ENCODE measurements at regions not wholly inside any gene's neighbourhood (a gene's known extent, or its start where the extent isn't known, plus 50 kb on each side); places are given as distances from the start of the nearest gene placed in this dataset.

- Histone ChIP-seq H4K20me1 (ENCODE audit: insufficient read depth, low read length) (no peaks in the 10 kb centered on the region), H3K27ac (ENCODE audit: low read length) (no peak overlapping the region), H3K79me2 (ENCODE audit: low read length) (no peaks in the 10 kb centered on the region), H3K9me2 (replicated peaks; ENCODE audit: insufficient read depth, low read length) (no peaks in the 10 kb centered on the region), H3K27me3 (replicated peaks; ENCODE audit: insufficient read depth, low read length) (peaks cover 85% of the 10 kb centered on the region), H3K9me3 (replicated peaks; ENCODE audit: insufficient read depth, low read length) (no peaks in the 10 kb centered on the region), H2AFZ (ENCODE audit: low read length) (no peak overlapping the region), H3K4me2 (ENCODE audit: low read depth, low read length) (peak overlapping the region; percentile 66; the same call in 1 of the 2 replicates), H3F3A (ENCODE audit: insufficient read depth, low read length) (no peaks in the 10 kb centered on the region), H3K9ac (ENCODE audit: low read length) (no peak overlapping the region), H3K4me1 (ENCODE audit: low read length) (no peaks in the 10 kb centered on the region), H3K4me3 (ENCODE audit: low read length) (peak overlapping the region; percentile 42; the same call in 1 of the 2 replicates), H3K36me3 (replicated peaks; ENCODE audit: insufficient read depth, low read length) (no peaks in the 10 kb centered on the region)
- peak; percentile 23 for DNase-seq
- peak; percentile 14; the same call in 1 of the 2 replicates for TF ChIP-seq CTCF (IDR thresholded peaks at IDR 0.05; ENCODE audit: low read length)
- no peak for TF ChIP-seq EZH2 (optimal IDR thresholded peaks at IDR 0.05; ENCODE audit: low read depth, low read length)
- no peak for TF ChIP-seq EZH2phosphoT487 (IDR thresholded peaks at IDR 0.05; ENCODE audit: low read length)
These were observed 144.5 kb upstream of the ZNF536 start for GRCh38 chr19:30227661-30228112.

GRCh38 chr19:30228113-30228834 lies 143.9 kb upstream of the ZNF536 start:
- Histone ChIP-seq H4K20me1 (ENCODE audit: insufficient read depth, low read length) (no peaks in the 10 kb centered on the region), H3K27me3 (replicated peaks; ENCODE audit: insufficient read depth, low read length) (peaks cover 83% of the 10 kb centered on the region), H3K4me1 (ENCODE audit: low read length) (no peaks in the 10 kb centered on the region), H3K9ac (ENCODE audit: low read length) (no peak overlapping the region), H2AFZ (ENCODE audit: low read length) (no peak overlapping the region), H3K36me3 (replicated peaks; ENCODE audit: insufficient read depth, low read length) (no peaks in the 10 kb centered on the region), H3K4me2 (ENCODE audit: low read depth, low read length) (peak overlapping the region; percentile 32; the same call in 1 of the 2 replicates), H3K27ac (ENCODE audit: low read length) (no peak overlapping the region), H3K9me2 (replicated peaks; ENCODE audit: insufficient read depth, low read length) (no peaks in the 10 kb centered on the region), H3K4me3 (ENCODE audit: low read length) (no peak overlapping the region), H3F3A (ENCODE audit: insufficient read depth, low read length) (no peaks in the 10 kb centered on the region), H3K79me2 (ENCODE audit: low read length) (no peaks in the 10 kb centered on the region), H3K9me3 (replicated peaks; ENCODE audit: insufficient read depth, low read length) (no peaks in the 10 kb centered on the region)
- TF ChIP-seq EZH2 (optimal IDR thresholded peaks at IDR 0.05; ENCODE audit: low read depth, low read length) (no peak), CTCF (IDR thresholded peaks at IDR 0.05; ENCODE audit: low read length) (no peak), EZH2phosphoT487 (IDR thresholded peaks at IDR 0.05; ENCODE audit: low read length) (no peak)
- DNase-seq = no peak

GRCh38 chr19:30228835-30229524 lies 143.2 kb upstream of the ZNF536 start:
- no peak for DNase-seq
- Histone ChIP-seq H3K4me3 (ENCODE audit: low read length) (no peak overlapping the region), H3K4me2 (ENCODE audit: low read depth, low read length) (no peak overlapping the region)

More at GRCh38 chr19:30228835-30229524, 143.2 kb upstream of the ZNF536 start:
- Histone ChIP-seq H3K27me3 (replicated peaks; ENCODE audit: insufficient read depth, low read length) (peaks cover 82% of the 10 kb centered on the region), H3F3A (ENCODE audit: insufficient read depth, low read length) (no peaks in the 10 kb centered on the region), H2AFZ (ENCODE audit: low read length) (no peak overlapping the region), H3K9me2 (replicated peaks; ENCODE audit: insufficient read depth, low read length) (no peaks in the 10 kb centered on the region), H3K4me1 (ENCODE audit: low read length) (no peaks in the 10 kb centered on the region), H3K27ac (ENCODE audit: low read length) (no peak overlapping the region), H3K9me3 (replicated peaks; ENCODE audit: insufficient read depth, low read length) (no peaks in the 10 kb centered on the region), H3K9ac (ENCODE audit: low read length) (no peak overlapping the region), H3K36me3 (replicated peaks; ENCODE audit: insufficient read depth, low read length) (no peaks in the 10 kb centered on the region), H4K20me1 (ENCODE audit: insufficient read depth, low read length) (no peaks in the 10 kb centered on the region), H3K79me2 (ENCODE audit: low read length) (no peaks in the 10 kb centered on the region)
- no peak for TF ChIP-seq EZH2phosphoT487 (IDR thresholded peaks at IDR 0.05; ENCODE audit: low read length)
- no peak for TF ChIP-seq CTCF (IDR thresholded peaks at IDR 0.05; ENCODE audit: low read length)
- TF ChIP-seq EZH2 (optimal IDR thresholded peaks at IDR 0.05; ENCODE audit: low read depth, low read length) = no peak

All from MM.1S (cell line).